HEK293 (cell line): ENCODE measurements at regions not wholly inside any gene's neighbourhood (a gene's known extent, or its start where the extent isn't known, plus 50 kb on each side); places are given as distances from the start of the nearest gene placed in this dataset.

ENCODE experiments used
- CTCF ChIA-PET: fragments of 350-600 bp; formaldehyde crosslinking; extraction: SDS; loops from one replicate; lab custom pipeline; 2021; ENCODE audit warnings: antibody characterized with exemption; lab: Yijun Ruan, JAX
- POLR2A ChIA-PET: fragments of 300-600 bp; formaldehyde crosslinking; extraction: SDS; loops from one replicate; lab custom pipeline; 2020; ENCODE audit warnings: antibody characterized with exemption, inconsistent platforms; lab: Yijun Ruan, JAX
- H3K27ac ChIP-seq: fragments of 200-500 bp; sonication (Bioruptor generic); 2 replicates; pipeline ENCODE4 v1.5.1; 2014; ENCODE audit warnings: low read depth, low read length, control low read depth, inconsistent platforms; ENCODE audit errors: extremely low read depth
- H3K36me3 ChIP-seq, 2 experiments: fragments of 200-500 bp in 1 of 2; sonication (Bioruptor generic) in 1 of 2; 1 replicate in 1 of 2; 2 replicates in 1 of 2; pipeline ENCODE4 v1.5.1; 2014 to 2017; ENCODE audit warnings: inconsistent platforms in 2 of 2, low read length in 2 of 2; ENCODE audit not compliant: control insufficient read depth in 2 of 2, insufficient read depth in 1 of 2
- H3K4me1 ChIP-seq: fragments of 200-500 bp; sonication (Bioruptor generic); 2 replicates; pipeline ENCODE4 v1.5.1; 2014; ENCODE audit warnings: mild to moderate bottlenecking, low read length, inconsistent platforms; ENCODE audit not compliant: control insufficient read depth, insufficient read depth
- H3K4me3 ChIP-seq: 2 replicates; pipeline ENCODE4 v1.5.1; 2011; ENCODE audit warnings: low read depth, mild to moderate bottlenecking, control low read depth, low read length, moderate library complexity
- H3K9me3 ChIP-seq: fragments of 200-500 bp; sonication (Bioruptor generic); 2 replicates; pipeline ENCODE4 v1.5.1; 2014; ENCODE audit warnings: low read depth, low read length, inconsistent platforms; ENCODE audit not compliant: control insufficient read depth, insufficient read depth
- AEBP2 ChIP-seq: fragments of 450-650 bp; formaldehyde crosslinking; IDR thresholded peaks from 2 replicates; pipeline ENCODE4 v1.5.1; 2016; ENCODE audit warnings: missing biosample characterization, missing genetic modification characterization, borderline replicate concordance
- GLIS1 ChIP-seq: fragments of 450-650 bp; formaldehyde crosslinking; IDR thresholded peaks from 2 replicates; pipeline ENCODE4 v1.5.1; 2016; ENCODE audit warnings: missing biosample characterization, missing genetic modification characterization
- HOXC10 ChIP-seq: sonication (generic); formaldehyde crosslinking; IDR thresholded peaks from 2 replicates; pipeline ENCODE4 v1.8.1; 2023; ENCODE audit warnings: mild to moderate bottlenecking, missing genetic modification reagents
- KLF16 ChIP-seq: fragments of 450-650 bp; formaldehyde crosslinking; IDR thresholded peaks from 2 replicates; pipeline ENCODE4 v1.5.1; 2017; ENCODE audit warnings: missing biosample characterization, missing genetic modification characterization
- PRDM1 ChIP-seq: fragments of 450-650 bp; formaldehyde crosslinking; IDR thresholded peaks from 2 replicates; pipeline ENCODE4; 2016; ENCODE audit warnings: missing biosample characterization, missing genetic modification characterization
- PRDM2 ChIP-seq: fragments of 450-650 bp; formaldehyde crosslinking; IDR thresholded peaks from 2 replicates; pipeline ENCODE4 v1.5.1; 2016; ENCODE audit warnings: missing biosample characterization, missing genetic modification characterization, borderline replicate concordance
- WT1 ChIP-seq: fragments of 450-650 bp; formaldehyde crosslinking; IDR thresholded peaks from 2 replicates; pipeline ENCODE4 v1.5.1; 2016; ENCODE audit warnings: missing biosample characterization, missing genetic modification characterization
- ZEB2 ChIP-seq: fragments of 450-650 bp; formaldehyde crosslinking; IDR thresholded peaks from 2 replicates; pipeline ENCODE4 v1.5.1; 2016; ENCODE audit warnings: missing biosample characterization, missing genetic modification characterization
- ZNF24 ChIP-seq: fragments of 450-650 bp; formaldehyde crosslinking; IDR thresholded peaks from 2 replicates; pipeline ENCODE4 v1.5.1; 2016; ENCODE audit warnings: missing biosample characterization, missing genetic modification characterization
- ZNF302 ChIP-seq: fragments of 450-650 bp; formaldehyde crosslinking; IDR thresholded peaks from 2 replicates; pipeline ENCODE4 v1.5.1; 2016; ENCODE audit warnings: missing biosample characterization, missing genetic modification characterization, low read depth
- ZNF335 ChIP-seq: fragments of 450-650 bp; formaldehyde crosslinking; conservative IDR thresholded peaks from 2 replicates; pipeline ENCODE4 v1.5.1; 2016; ENCODE audit warnings: missing biosample characterization, missing genetic modification characterization
- ZNF366 ChIP-seq: fragments of 450-650 bp; formaldehyde crosslinking; conservative IDR thresholded peaks from 2 replicates; pipeline ENCODE4 v1.5.1; 2016; ENCODE audit warnings: missing biosample characterization, missing genetic modification characterization
- ZNF433 ChIP-seq: fragments of 450-650 bp; formaldehyde crosslinking; IDR thresholded peaks from 2 replicates; pipeline ENCODE4 v1.5.1; 2016; ENCODE audit warnings: missing biosample characterization, missing genetic modification characterization, low read depth
- ZNF510 ChIP-seq: fragments of 450-650 bp; formaldehyde crosslinking; IDR thresholded peaks from 2 replicates; pipeline ENCODE4 v1.5.1; 2018; ENCODE audit warnings: mild to moderate bottlenecking, missing genetic modification characterization, missing biosample characterization; ENCODE audit not compliant: insufficient replicate concordance
- ZNF549 ChIP-seq: fragments of 450-650 bp; IDR thresholded peaks from 2 replicates; pipeline ENCODE4 v1.5.1; 2018; ENCODE audit warnings: missing biosample characterization, missing genetic modification characterization, mild to moderate bottlenecking, inconsistent platforms, moderate library complexity
- ZNF561 ChIP-seq: fragments of 450-650 bp; IDR thresholded peaks from 2 replicates; pipeline ENCODE4 v1.5.1; 2018; ENCODE audit warnings: missing biosample characterization, missing genetic modification characterization, borderline replicate concordance
- ZNF830 ChIP-seq: fragments of 450-650 bp; IDR thresholded peaks from 2 replicates; pipeline ENCODE4 v1.5.0; 2018; ENCODE audit warnings: missing biosample characterization, missing genetic modification characterization, low read depth, mild to moderate bottlenecking, moderate library complexity
- TF ChIP-seq, protein P1 (sequence below): fragments of 450-650 bp; formaldehyde crosslinking; IDR thresholded peaks from 2 replicates; pipeline ENCODE4 v1.5.1; 2016; ENCODE audit warnings: missing biosample characterization, missing genetic modification characterization

- ChIA-PET CTCF (no interaction called here), POLR2A (no interaction called here)
- H3K27ac ChIP-seq, result no peak overlapping the region
- H3K4me1 ChIP-seq, result no peaks in the 10 kb centered on the region
- TF ChIP-seq PRDM1 (tag by site-specific recombination) (no peak), ZNF561 (tag by site-specific recombination) (no peak), AEBP2 (tag by site-specific recombination) (no peak), ZNF510 (no peak), GLIS1 (tag by site-specific recombination) (no peak), KLF16 (tag by site-specific recombination) (no peak), HOXC10 (CRISPR knock-in tag) (no peak), WT1 (no peak)
- TF ChIP-seq, protein P1, sequence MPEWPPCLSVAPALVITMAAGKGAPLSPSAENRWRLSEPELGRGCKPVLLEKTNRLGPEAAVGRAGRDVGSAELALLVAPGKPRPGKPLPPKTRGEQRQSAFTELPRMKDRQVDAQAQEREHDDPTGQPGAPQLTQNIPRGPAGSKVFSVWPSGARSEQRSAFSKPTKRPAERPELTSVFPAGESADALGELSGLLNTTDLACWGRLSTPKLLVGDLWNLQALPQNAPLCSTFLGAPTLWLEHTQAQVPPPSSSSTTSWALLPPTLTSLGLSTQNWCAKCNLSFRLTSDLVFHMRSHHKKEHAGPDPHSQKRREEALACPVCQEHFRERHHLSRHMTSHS (tag by site-specific recombination), result no peak
- H3K4me3 ChIP-seq, result no peak overlapping the region
- H3K36me3 ChIP-seq, result no peaks in the 10 kb centered on the region
- H3K9me3 ChIP-seq, result no peaks in the 10 kb centered on the region
Observed at GRCh38 chr4:32002037-32002747, 1282.0 kb downstream of the PCDH7 start.

GRCh38 chr4:32003548-32003947, 1283.4 kb downstream of the PCDH7 start:
- ChIA-PET POLR2A (no interaction called here), CTCF (no interaction called here)
- Histone ChIP-seq H3K9me3 (no peaks in the 10 kb centered on the region), H3K4me3 (no peak overlapping the region), H3K27ac (no peak overlapping the region), H3K4me1 (no peaks in the 10 kb centered on the region), H3K36me3 (no peaks in the 10 kb centered on the region)
- TF ChIP-seq ZNF302 (tag by site-specific recombination), result no peak
- TF ChIP-seq ZEB2 (tag by site-specific recombination), result no peak
- no peak for TF ChIP-seq ZNF366 (tag by site-specific recombination)
- no peak for TF ChIP-seq ZNF335
- no peak for TF ChIP-seq PRDM2 (tag by site-specific recombination)

- H3K27ac ChIP-seq, result no peak overlapping the region
- no peak overlapping the region for H3K4me3 ChIP-seq
- no peak for TF ChIP-seq ZNF549 (tag by site-specific recombination)
- TF ChIP-seq ZNF830 (tag by site-specific recombination), result no peak
- no peak for TF ChIP-seq ZNF24 (tag by site-specific recombination)
- TF ChIP-seq ZNF433 (tag by site-specific recombination), result no peak
- CTCF ChIA-PET, result no interaction called here
- no peaks in the 10 kb centered on the region for H3K36me3 ChIP-seq
- POLR2A ChIA-PET, result no interaction called here
- no peaks in the 10 kb centered on the region for H3K4me1 ChIP-seq
- H3K9me3 ChIP-seq, result no peaks in the 10 kb centered on the region
Observed at GRCh38 chr4:32010221-32010620, 1290.1 kb downstream of the PCDH7 start.
